GM19023 (cell line): ENCODE measurements at regions not wholly inside any gene's neighbourhood (a gene's known extent, or its start where the extent isn't known, plus 50 kb on each side); places are given as distances from the start of the nearest gene placed in this dataset.
A peak's percentile ranks its signal among the peaks of the same experiment; 100 is the strongest.

Experiments used
- ATAC-seq: cut with Tn5 transposase; IDR thresholded peaks from one replicate; pipeline ENCODE4 v1.9.1; 2021; ENCODE audit warnings: mild to moderate bottlenecking, moderate library complexity; ENCODE audit not compliant: unreplicated experiment

DNA sequence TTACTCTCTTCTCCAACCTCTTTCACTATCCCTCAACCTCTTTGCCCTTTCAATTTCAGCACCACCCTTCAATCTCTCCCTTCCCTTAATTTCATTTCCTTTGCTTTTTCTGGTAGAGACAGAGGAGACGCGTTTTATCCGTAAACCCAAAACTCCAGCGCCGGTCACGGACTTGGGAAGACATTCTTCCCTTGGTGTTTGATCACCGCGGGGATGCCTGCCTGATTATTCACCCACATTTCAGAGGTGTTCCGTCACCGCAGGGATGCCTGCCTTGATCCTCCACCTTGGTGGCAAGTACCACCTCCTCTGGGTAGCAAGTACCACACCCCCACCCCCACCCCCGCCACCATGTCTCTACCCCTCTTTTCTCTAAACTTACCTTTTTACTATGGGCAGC is 669.4 kb upstream of the PKDCC start:
- no peak for ATAC-seq

DNA sequence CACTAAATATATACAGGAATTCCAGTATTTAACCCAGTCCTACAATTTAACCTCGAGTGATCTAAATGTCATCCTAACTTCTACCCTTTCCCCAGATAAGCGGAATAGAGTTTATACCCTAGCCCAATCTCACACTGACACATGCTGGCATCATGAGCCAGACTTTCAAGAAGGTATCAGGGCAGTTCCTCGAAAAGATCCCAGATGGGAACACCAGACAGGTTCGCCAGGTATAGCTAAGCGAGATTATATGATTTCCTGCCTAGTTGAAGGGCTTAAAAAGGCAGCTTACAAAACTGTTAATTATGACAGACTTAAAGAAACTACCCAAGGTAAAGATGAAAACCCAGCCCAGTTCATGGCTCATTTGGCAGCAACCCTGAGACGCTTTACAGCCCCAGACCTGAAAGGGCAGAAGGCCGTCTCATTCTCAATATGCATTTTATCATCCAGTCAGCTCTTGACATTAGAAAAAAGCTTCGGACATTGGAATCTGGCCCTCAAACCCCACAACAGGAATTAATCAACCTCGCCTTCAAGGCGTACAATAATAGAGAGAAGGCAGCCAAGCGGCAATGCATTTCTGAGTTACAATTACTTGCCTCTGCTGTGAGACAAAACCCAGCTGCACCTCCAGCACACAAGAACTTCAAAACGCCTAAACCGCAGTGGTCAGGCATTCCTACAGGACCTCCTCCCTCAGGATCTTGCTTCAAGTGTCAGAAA is 668.2 kb upstream of the PKDCC start:
- no peak for ATAC-seq

DNA sequence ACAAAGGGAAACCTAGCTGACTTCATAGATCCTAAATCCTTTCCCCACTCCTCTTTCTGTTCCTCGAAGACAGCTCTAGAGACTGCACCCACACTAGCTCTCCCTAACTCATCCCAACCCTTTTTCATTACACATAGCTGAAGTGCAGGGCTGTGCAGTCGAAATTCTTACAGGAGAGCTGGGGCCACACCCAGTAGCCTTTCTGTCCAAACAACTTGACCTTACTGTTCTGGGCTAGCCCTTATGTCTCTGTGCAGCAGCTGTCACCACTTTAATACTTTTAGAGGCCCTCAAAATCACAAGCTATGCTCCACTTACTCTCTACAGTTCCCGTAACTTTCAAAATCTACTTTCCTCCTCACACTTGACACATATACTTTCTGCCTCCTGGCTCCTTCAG is 666.1 kb upstream of the PKDCC start:
- no peak for ATAC-seq

DNA sequence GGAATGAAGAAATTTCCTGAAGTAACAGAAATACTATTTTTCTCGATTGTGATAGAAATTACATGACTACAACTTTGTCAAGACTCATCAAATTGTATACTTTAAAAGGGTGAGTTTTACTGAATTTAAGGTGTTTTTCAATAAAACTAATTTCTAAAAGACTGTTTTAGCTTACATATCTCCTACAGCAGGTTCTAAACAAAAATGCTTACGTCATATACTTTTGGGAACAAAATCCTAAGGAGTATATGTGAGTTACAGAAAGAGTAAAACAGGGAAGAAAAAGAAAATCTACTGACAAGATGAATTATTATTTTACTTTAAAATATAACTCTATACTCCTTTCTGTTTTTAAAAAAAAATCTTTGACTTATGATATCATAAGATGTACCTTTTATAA is 660.3 kb upstream of the PKDCC start:
- no peak for ATAC-seq

DNA sequence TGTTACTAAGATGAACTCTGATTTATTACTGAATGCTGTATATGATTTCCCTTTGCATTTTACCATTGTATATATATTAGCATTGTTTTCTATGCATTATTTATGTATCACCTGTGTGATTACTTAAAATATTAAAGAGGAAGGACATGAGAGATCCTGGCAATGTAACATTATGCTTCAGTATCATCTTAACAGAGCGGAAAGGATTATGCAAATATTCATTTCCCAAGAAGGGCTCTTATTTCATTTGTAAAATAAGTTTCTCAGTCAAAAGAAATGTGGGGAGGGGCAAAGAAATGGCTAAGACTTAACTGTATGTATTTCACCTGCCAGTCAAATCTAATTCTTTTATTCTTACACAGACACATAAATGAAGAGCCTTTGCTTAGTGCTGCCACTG is 654.2 kb upstream of the PKDCC start:
- ATAC-seq = no peak

DNA sequence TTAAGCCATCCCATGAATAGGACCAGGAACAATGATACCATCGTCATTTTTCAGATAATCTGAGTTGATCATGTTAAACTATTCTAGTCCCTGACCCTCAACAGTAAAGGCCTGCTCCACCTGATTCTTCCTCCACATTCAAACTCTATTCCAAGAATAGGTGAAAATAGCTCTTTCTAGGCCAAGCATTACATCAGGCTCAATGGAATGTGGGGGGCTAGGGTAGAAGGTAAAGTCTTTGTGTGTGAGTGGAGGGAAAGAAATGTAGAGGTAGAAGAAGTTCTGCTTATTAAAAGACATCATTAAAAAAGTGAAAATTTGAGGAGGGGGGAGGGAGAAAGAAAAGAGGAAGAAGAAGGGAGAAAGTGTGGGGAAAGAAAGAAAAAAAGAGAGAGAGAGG is 653.3 kb upstream of the PKDCC start:
- no peak for ATAC-seq

DNA sequence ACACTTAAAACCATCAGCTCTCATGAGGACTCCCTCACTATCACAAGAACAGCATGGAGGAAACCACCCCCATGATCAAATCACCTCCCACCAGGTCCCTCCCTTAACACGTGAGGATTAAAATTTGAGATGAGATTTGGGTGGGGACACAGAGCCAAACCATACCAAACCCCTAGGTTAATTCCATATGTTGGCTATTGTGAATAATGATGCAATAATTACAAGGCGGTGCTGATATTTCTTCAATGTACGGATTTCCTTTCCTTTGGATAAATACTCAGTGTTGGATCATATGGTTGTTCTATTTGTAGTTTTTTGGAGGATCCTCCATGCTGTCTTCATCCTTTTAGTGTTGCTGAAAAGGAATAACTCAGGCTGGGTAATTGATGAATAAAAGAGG is 652.1 kb upstream of the PKDCC start:
- no peak for ATAC-seq

DNA sequence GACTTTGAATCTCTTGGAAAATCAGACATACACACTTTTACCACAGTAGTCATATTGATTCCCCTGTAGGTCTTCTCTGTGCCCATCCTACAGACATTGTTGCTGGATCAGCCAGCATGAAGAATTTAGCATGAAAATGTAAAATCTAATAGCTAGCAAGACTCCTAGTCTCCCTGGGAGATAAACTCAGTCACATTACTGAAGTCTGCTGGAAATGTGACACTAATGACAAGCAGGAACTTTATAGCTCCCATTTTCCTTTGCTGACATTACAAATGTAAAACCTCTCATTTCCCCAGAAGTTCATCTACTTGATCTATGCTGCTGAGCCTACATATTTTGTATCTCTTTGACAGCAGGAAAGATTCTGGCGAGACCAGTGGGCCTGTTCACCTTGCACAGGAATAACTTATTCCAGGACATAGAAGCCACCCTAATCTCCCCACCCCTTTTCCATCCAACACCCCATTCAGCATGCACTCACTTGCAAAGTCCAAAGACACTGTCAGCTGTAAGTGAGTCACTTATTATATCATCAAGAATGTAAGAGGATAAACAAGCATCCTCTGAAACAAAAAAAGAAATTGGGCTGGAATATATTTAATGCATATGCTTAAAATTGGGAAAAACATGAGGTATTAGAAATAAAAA is 648.3 kb upstream of the PKDCC start:
- no peak for ATAC-seq

DNA sequence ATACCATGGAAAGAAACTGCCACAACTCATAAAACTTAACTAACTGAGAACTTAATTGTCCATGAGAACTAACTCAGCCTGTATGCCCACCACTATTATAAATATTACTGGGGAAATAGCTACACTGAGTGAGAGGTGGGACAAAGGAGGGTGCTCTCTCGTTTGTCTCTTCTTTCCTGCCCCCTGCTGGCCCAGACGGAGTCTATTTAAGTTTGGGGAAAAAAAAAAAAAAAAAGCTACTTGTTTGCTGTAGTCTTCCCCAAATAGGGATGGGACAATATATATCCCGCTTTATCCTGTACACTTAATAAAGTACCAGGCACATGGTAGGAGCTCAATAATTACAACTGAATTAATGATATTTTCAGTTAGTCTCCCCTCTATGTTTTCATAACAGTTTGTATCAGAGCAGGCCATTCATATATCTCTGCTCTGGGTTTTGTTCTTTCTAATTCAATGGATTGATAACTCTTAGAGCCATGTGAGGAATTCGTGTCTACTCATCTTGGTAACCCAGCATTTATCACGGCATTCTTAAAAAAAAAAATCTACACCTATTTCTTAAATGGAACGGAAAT is 647.6 kb upstream of the PKDCC start:
- ATAC-seq = no peak

DNA sequence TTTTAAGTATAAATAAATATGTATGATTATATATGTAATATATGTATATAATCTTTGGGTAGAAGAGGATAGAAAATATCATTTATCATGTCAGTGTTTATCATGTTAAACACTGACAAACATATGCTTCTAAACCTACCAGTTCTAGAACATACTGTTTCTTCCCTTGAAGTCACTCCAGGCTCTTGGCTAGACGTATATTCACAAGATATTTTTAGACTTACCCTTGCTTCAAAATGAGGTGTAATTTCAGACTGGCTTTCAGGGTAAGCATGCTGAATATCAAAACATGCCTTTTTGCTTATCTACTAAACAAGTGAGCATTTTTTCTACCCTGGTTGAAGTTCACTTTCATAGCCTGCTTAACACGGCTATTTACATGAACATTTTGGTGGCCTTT is 642.4 kb upstream of the PKDCC start:
- ATAC-seq = no peak

DNA sequence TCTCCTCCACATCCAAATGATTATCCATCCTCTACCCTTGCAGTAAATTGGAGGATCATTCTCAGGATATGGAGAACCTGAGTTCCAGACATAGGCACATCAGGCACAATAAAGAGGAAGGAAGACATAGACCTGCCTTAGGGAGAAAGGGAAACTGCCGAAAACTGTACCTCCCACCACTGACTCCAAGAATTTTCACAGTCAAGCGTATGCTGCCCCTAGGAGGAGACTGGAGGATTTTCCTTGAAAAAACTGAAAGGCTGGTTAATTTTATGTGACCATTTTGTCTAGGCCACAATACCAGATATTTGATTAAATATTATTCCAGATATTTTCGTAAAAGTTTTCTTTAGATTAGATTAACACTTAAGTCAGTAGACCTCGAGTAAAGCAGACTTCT is 638.5 kb upstream of the PKDCC start:
- no peak for ATAC-seq

DNA sequence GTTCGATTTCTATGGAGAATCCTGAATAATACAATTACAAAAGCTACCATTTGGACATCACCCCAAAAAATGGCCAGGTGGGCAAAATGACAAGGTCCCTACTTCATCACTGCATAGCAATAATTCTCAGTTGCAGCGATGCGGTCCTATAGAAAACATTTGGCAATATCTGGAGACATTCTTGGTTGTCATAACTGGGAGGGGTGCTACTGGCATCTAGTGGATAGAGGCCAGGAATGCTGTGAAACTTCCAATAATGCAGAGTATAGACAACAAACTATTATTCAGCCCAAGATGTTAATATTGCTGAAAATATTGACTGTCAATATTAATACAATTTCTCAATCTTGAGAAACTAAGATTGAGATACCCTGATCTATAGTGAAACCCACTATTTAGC is 637.8 kb upstream of the PKDCC start:
- no peak for ATAC-seq

DNA sequence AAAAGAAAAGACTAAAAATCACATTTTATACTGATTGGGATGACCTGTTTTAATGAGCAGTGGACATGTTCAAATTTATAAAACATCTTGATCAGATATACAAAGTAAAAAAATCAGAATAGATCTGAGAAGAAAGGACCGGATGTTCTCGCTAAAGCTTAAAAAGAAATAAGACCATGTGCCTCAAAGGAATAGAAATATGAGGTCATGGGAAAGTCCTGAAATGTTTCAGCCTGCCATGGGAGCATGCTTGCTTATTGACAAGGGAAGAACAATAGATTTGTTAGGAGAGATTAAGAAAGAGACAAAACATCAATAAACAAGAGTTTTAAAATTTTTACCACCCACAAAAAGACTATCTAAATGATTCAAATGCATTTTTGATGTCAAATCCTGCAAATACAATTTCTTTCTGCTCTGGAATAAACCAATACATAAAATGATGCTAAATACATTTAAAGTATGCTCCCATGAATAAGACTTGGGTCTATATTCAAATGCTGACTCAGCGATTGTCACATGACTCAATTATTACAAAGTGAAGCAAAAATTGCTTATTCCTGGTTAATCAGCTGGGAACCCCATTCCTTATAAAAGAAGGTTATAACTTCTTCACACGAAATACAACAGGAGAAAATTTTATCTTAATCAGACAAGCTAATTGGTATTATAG is 633.9 kb upstream of the PKDCC start:
- no peak for ATAC-seq

DNA sequence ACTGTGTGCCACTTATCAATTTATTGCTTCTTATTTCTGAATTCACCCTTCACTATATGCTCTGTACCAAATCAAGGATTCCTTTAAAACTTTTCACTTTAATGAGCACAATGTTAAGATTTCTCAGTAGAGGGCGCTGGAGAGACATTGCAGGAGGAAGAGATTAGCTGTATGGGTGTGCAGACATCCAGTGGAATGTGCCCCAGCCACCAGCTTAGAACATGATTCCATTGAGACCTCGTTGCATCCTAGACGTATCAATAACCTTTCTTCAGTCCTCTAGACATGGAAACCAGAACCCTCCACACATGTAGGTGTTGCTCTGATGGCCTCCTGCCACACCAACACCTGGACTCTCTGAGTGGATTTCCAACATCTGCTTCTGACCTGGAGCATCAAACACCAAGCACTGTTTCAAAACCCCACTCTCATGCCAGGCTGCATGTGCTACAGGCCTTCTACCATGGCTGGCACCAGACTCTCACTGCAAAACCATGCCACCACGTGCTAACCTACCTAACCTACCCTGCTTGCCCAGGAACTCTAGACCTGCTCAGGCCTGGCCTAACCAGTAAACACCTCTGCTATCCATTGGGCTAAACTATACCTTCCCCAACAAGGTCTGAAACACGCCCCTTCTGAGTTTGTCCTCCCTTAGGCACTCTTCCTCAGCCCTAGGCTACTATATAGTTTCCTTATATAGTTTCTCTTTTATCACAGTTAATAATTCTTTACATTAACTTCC is 633.2 kb upstream of the PKDCC start:
- peak; percentile 52 for ATAC-seq

DNA sequence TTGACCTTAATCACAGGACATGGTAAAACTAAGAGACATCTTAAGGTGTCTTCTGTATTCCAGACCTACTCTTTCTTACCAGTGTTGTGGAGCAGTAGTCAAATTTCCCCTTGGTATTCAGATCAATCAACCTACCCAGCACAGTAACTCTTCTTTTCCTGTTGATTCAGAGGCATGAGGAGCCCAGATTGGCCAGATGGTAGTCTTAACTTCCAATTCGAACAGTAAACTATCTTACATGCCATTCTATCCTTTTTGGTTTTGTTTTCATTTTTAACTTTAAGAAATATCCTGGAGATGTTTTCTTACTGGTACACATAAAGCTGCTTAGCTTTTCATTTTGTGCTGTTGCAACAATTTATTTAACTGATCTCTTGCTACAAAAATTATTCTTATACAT is 630.3 kb upstream of the PKDCC start:
- ATAC-seq = no peak

DNA sequence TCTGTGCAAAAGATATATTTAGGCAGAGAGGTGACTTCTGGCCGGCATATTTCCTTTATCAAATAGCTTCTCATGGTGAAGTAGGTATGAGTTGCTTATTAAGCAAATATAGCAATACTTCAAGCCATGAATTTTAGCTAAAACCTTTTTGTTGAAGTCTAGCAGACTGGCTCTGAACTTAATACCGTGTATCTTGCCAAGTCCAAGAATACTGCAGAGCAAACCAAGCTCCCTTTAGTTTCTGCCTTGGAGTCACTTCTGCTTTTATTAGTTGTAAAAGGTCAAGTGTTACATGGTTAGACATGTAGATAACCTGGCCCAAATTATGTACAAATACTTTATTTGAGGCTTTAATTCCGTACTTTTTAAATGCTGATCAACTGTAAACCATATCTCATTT is 627.6 kb upstream of the PKDCC start:
- ATAC-seq = no peak

DNA sequence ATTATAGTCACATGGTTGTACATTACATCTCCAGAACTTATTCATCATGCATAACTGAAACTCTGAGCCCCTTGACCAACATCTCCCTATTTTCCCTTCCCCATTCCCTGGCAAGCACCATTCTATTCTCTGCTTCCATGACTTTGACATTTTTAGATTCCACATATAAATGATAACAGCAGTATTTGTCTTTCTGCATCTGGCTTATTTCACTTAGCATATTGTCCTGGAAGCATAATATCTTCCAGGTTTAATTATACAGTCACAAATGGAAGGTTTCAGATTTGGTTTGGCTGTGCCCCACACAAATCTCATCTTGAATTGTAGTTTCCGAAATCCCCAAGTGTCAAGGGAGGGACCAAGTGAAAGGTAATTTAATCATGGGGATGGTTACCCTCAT is 626.9 kb upstream of the PKDCC start:
- ATAC-seq = no peak

DNA sequence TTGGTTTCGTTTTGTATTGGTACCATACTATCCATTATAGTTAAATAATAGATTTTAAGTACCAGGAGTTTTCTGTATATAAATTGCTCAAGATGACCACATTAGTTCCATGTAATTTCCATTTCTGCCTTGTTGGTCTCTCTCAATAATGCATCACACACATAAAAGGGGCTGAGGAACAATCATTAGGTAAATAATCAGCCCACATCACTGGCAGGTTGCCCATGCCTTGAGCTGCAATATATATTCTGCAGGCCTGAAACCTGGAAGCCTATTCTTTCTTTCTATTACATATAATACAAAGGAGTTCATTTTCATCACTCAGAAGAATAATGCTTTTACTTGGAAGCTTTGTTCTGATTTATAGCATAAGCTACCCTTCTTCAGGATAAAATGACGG is 616.1 kb upstream of the PKDCC start:
- no peak for ATAC-seq

DNA sequence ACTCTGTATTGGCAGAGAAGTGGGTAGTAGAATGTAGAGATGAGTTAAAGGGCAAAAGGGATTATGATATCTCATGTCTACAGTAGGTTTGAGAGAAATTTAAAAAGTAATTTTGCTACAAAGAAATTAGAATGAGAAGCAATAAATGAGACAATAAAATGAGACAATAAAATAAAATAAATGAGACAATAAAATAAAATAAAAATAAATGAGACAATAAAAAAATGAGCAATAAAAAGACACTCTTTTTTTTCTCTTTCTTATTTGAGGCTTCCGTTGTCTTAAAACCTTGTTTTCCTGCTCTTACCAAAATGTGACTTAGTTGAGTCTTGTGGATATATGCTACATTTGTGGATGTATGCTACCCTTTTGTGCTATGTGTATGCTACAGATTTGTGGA is 615.4 kb upstream of the PKDCC start:
- ATAC-seq = no peak

DNA sequence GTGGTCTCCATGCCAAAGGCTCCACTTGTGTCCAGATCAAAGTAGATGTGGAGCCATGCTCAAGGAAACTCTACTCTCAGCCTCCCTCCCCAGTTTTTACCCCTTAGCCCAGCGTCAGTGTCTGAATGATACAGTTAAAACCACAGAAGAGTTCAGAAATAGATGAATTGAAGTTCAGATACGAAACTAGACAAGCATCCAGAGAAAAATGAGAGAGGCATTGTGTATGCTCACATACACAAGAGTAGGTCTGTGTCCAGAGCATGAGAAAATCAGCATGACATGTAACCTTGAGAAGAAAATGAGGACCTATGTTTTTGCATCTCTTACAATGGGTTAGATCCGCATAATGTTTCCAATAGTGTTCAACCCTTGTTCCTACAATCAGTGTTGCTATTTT is 612.8 kb upstream of the PKDCC start:
- ATAC-seq = no peak

DNA sequence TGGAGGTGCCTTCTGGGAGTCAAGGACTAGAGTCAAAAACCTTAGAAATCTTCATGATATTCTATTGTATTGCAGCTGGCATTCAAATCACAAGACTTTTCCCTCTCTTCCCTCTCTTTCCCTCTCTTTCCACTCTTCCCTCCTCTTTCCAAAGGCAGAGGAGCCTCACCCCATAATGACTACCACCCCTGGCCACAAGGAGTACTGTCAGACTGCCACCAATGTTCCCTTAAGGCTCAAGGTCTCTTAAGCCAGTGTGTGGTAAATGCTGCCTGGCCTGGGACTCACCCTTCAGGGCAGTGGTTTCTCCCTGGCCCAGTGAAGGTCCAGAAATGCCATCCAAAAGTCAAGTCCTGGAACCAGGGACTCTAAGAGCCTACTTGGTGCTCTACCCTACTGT is 605.9 kb upstream of the PKDCC start:
- no peak for ATAC-seq
